Smooth muscle cell (in vitro differentiated cells): ENCODE measurements at regions not wholly inside any gene's neighbourhood (a gene's known extent, or its start where the extent isn't known, plus 50 kb on each side); places are given as distances from the start of the nearest gene placed in this dataset.

ENCODE experiments used
- DNase-seq: peaks from one replicate; lab custom pipeline; 2025; ENCODE audit not compliant: unreplicated experiment; lab: John Stamatoyannopoulos, UW
- H2AFZ ChIP-seq: fragments of 200-600 bp; sonication (generic); 2 replicates; pipeline ENCODE4 v1.6.0; 2016; ENCODE audit warnings: antibody characterized with exemption, low read depth, mild to moderate bottlenecking
- H3F3A ChIP-seq: fragments of 200-600 bp; sonication (generic); 2 replicates; pipeline ENCODE4 v1.6.0; 2017; ENCODE audit warnings: antibody characterized with exemption, low read depth
- H3K27ac ChIP-seq: fragments of 200-600 bp; sonication (generic); 2 replicates; pipeline ENCODE4 v1.5.1; 2016; ENCODE audit warnings: low read depth, mild to moderate bottlenecking
- H3K27me3 ChIP-seq: fragments of 200-600 bp; sonication (generic); 2 replicates; pipeline ENCODE4 v1.6.1; 2016; ENCODE audit warnings: low read depth, mild to moderate bottlenecking
- H3K36me3 ChIP-seq: fragments of 200-600 bp; sonication (generic); 2 replicates; pipeline ENCODE4 v1.5.1; 2016; ENCODE audit warnings: low read depth
- H3K4me1 ChIP-seq: fragments of 200-600 bp; sonication (generic); 2 replicates; pipeline ENCODE4 v1.5.1; 2016; ENCODE audit warnings: low read depth
- H3K4me2 ChIP-seq: fragments of 200-600 bp; sonication (generic); 2 replicates; pipeline ENCODE4 v1.6.0; 2016; ENCODE audit warnings: mild to moderate bottlenecking
- H3K4me3 ChIP-seq: fragments of 200-600 bp; sonication (generic); 2 replicates; pipeline ENCODE4 v1.5.1; 2016; ENCODE audit warnings: mild to moderate bottlenecking
- H3K79me2 ChIP-seq: fragments of 200-600 bp; sonication (generic); 2 replicates; pipeline ENCODE4 v1.6.0; 2016; ENCODE audit warnings: low read depth, mild to moderate bottlenecking
- H3K9ac ChIP-seq: fragments of 200-600 bp; sonication (generic); 2 replicates; pipeline ENCODE4 v1.6.0; 2016; ENCODE audit warnings: low read depth
- H3K9me3 ChIP-seq: fragments of 200-600 bp; sonication (generic); replicated peaks from 2 replicates; pipeline ENCODE4 v1.5.1; 2016; ENCODE audit warnings: low read depth
- H4K20me1 ChIP-seq: fragments of 200-600 bp; sonication (generic); 2 replicates; pipeline ENCODE4 v1.6.0; 2016; ENCODE audit warnings: low read depth
- CTCF ChIP-seq: fragments of 200-600 bp; sonication (generic); IDR thresholded peaks from 2 replicates; pipeline ENCODE4 v1.5.1; 2017; ENCODE audit warnings: borderline replicate concordance, mild to moderate bottlenecking, antibody characterized with exemption; ENCODE audit not compliant: insufficient read depth, poor library complexity, severe bottlenecking
- WGBS: methylation state at CpG from one replicate; pipeline ENCODE4 v1.1.7; 2016; ENCODE audit warnings: low lambda C conversion rate; 5-methylcytosine and 5-hydroxymethylcytosine counted together

DNA sequence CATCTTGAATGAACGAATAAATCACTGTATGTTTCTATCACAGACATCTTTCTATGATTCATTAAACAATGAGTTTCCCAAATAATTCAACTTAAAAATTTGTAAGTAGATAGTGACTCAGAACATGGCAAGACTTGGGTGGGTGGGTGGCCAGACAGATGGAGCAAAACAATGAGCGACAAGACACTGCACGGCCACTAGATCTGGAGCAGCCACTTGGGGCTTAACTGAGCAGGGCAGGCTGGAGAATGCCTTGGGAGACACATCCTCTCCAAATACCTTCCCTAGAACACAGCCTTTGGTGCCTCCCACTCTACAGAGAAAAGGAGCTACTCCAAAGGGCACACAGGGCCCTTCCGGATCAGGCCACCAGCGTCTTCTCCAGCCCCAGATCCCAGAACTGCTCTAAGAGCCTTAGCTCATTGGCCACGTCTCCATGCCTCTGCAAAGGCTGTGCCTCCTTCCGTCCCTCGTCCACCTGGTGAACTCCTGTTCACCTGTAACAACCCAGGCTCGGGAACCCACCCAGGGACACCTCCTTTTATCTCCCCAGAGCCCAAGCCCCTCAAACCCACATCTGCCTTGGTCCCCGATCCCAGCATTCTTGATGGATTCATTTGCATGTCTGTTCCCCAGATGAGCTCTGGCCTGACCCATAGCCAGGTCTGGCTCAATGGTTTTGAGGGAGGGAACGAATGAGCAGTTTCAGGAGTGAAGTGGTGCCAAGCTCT is 134.9 kb upstream of the IQSEC1 start:
- no peaks in the 10 kb centered on the region for H3K79me2 ChIP-seq
- no peaks in the 10 kb centered on the region for H3K36me3 ChIP-seq
- peaks cover 7% of the 10 kb centered on the region for H4K20me1 ChIP-seq
- H3K27ac ChIP-seq, result no peak overlapping the region
- H3K9me3 ChIP-seq, result no peaks in the 10 kb centered on the region
- no peaks in the 10 kb centered on the region for H3F3A ChIP-seq
- 85% methylated on average over 11 of the region's 11 CpGs for WGBS
- no peak overlapping the region for H2AFZ ChIP-seq
- no peak for DNase-seq
- H3K4me3 ChIP-seq, result no peak overlapping the region
- no peak for TF ChIP-seq CTCF
- H3K27me3 ChIP-seq, result no peaks in the 10 kb centered on the region
- no peak overlapping the region for H3K4me2 ChIP-seq
- H3K4me1 ChIP-seq, result no peaks in the 10 kb centered on the region
- no peak overlapping the region for H3K9ac ChIP-seq

DNA sequence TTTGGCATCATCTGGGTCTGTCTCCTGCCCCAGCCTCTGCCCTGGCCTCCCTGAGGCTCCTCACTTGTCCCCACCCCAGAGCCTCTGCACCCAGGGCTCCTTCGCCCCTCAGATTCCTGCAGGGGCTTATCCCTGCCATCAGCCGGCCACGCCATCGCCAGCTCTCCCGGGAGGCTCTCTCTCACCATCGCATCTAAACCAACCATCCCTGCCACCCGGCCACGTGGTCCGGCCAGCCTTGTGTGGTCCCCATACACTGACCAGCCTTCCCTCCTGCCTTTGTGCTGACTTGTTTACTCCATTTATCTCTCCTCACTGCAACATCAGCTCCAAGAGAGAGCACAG is 134.3 kb upstream of the IQSEC1 start:
- Histone ChIP-seq H3K27ac (no peak overlapping the region), H4K20me1 (peaks cover 7% of the 10 kb centered on the region), H2AFZ (no peak overlapping the region), H3K9me3 (no peaks in the 10 kb centered on the region), H3F3A (no peaks in the 10 kb centered on the region), H3K9ac (no peak overlapping the region), H3K4me1 (no peaks in the 10 kb centered on the region), H3K36me3 (no peaks in the 10 kb centered on the region), H3K4me2 (no peak overlapping the region), H3K79me2 (no peaks in the 10 kb centered on the region), H3K4me3 (no peak overlapping the region), H3K27me3 (no peaks in the 10 kb centered on the region)
- DNase-seq, result no peak
- TF ChIP-seq CTCF, result no peak
- 95% methylated on average over 9 of the region's 9 CpGs for WGBS

- Histone ChIP-seq H3K27me3 (no peaks in the 10 kb centered on the region), H3K4me2 (no peak overlapping the region), H3K36me3 (no peaks in the 10 kb centered on the region), H2AFZ (no peak overlapping the region), H3K4me3 (no peak overlapping the region), H4K20me1 (peaks cover 7% of the 10 kb centered on the region), H3K9ac (no peak overlapping the region), H3K4me1 (no peaks in the 10 kb centered on the region), H3F3A (no peaks in the 10 kb centered on the region), H3K79me2 (no peaks in the 10 kb centered on the region), H3K27ac (no peak overlapping the region), H3K9me3 (no peaks in the 10 kb centered on the region)
- WGBS, result 91% methylated on average over 20 of the region's 20 CpGs
- TF ChIP-seq CTCF, result no peak
- no peak for DNase-seq
Measured at GRCh38 chr3:13206799-13207577, 133.8 kb upstream of the IQSEC1 start.
